ENCODE measurements at regions not wholly inside any gene's neighbourhood (a gene's known extent, or its start where the extent isn't known, plus 50 kb on each side); places are given as distances from the start of the nearest gene placed in this dataset.

- Histone ChIP-seq H3K79me2 (ENCODE audit: insufficient read depth, low read length) (no peaks in the 10 kb centered on the region), H3K27ac (ENCODE audit: low read depth in 1 of 2, low read length in 2 of 2) (no peak overlapping the region), H2AFZ (ENCODE audit: insufficient read depth, low read depth, low read length, poor library complexity, severe bottlenecking) (no peak overlapping the region), H3K36me3 (replicated peaks in 1 of 2; ENCODE audit: control insufficient read depth in 1 of 2, insufficient read depth in 2 of 2, low read length in 2 of 2) (no peaks in the 10 kb centered on the region), H3K4me3 (replicated peaks in 1 of 3; ENCODE audit: low read depth in 2 of 3, low read length in 3 of 3) (no peak overlapping the region), H3K27me3 (ENCODE audit: control insufficient read depth in 2 of 2, insufficient read depth in 2 of 2, low read length in 2 of 2) (no peaks in the 10 kb centered on the region), H3K9ac (ENCODE audit: insufficient read depth, low read length, poor library complexity, severe bottlenecking) (no peak overlapping the region), H3K4me1 (ENCODE audit: control insufficient read depth in 1 of 2, insufficient read depth in 2 of 2, low read length in 2 of 2) (no peaks in the 10 kb centered on the region), H3K4me2 (replicated peaks; ENCODE audit: extremely low read depth, low read length, poor library complexity, severe bottlenecking) (no peak overlapping the region), H4K20me1 (ENCODE audit: insufficient read depth, low read length) (no peaks in the 10 kb centered on the region), H3K9me3 (replicated peaks in 1 of 2; ENCODE audit: control insufficient read depth in 1 of 2, insufficient read depth in 1 of 2, low read length in 2 of 2) (no peaks in the 10 kb centered on the region)
- DNase-seq: no peak
- intact Hi-C loops (cut with micrococcal nuclease): no loop called here
- Mint-ChIP-seq H3K4me3 (no peak overlapping the region), H3K9me3 (no peaks in the 10 kb centered on the region), H3K36me3 (no peaks in the 10 kb centered on the region), H3K27me3 (ENCODE audit: low read depth in 3 of 3) (peaks cover 4 to 24% (median 12%) of the 10 kb centered on the region in 3 donors), H3K4me1 (no peaks in the 10 kb centered on the region), H3K27ac (no peak overlapping the region)
- TF ChIP-seq CTCF (IDR thresholded peaks at IDR 0.05): no peak
Measured at GRCh38 chr5:141732417-141732816, 50.4 kb upstream of the ARAP3 start.

All from CD14-positive monocyte (primary cell).